ENCODE measurements at regions not wholly inside any gene's neighbourhood (a gene's known extent, or its start where the extent isn't known, plus 50 kb on each side); places are given as distances from the start of the nearest gene placed in this dataset.

DNA sequence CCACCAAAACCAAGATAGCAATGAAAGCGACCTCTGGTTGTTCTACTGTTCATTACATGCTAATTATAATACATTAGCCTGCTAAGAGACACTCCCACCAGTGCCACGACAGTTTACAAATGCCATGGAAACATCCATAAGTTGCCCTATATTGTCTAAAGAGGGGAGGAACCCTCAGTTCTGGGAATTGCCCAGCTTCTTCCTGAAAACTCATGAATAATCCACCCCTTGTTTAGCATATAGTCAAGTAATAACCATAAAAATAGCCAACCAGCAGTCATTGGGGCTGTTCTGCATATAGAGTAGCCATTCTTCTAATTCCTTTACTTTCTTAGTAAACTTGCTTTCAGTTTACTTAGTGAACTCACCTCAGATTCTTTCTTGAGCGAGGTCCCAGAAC, 189.8 kb upstream of the SOX11 start:
- TF ChIP-seq YY1 (IDR thresholded peaks at IDR 0.05; ENCODE audit: insufficient read depth, insufficient read length) (no peak), SUZ12 (IDR thresholded peaks at IDR 0.05; ENCODE audit: extremely low read depth, insufficient read depth, insufficient read length) (no peak)
